NCI-H774 (cell line): ENCODE measurements at regions not wholly inside any gene's neighbourhood (a gene's known extent, or its start where the extent isn't known, plus 50 kb on each side); places are given as distances from the start of the nearest gene placed in this dataset.

Experiments
- DNase-seq: peaks from one replicate; lab custom pipeline; 2025; lab: John Stamatoyannopoulos, UW

DNA sequence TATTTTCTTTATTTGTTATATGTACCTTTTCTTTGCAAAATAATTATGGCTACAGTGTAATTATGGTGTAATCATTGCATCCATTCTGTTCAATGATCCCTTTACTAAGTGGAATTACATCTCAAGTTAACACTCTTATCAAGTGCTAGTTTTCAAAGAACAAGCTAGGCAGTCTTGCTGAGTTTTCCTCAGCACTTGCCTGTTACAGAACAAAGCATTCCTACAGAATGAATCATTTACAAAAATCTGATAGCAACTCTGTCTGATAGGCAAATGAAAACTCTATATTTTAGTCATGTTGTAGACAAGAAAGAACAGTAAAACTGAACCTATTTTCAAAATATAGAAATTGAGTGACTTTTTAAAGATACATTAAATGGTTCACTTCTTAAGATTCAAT lies 109.8 kb upstream of the POU3F2 start:
- DNase-seq: no peak

DNA sequence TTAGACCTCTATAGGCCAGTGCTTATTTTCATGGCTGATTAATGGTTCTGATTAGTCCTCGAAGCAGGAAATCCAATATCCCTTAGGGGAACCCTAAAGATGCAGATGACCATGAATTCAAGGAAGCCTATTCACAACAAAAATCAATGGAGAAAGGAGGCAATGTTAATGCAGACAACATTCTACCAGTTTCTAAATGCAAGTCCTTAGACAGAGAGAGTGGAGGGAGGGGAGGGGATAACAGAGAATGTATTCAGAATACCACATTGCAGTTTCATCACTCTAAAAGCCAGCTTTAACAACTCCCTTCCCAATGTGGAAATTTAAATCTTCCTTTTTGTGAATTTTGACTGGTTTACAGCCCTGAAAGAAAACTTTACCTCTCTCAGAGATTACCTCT lies 87.1 kb upstream of the POU3F2 start:
- DNase-seq: no peak

DNA sequence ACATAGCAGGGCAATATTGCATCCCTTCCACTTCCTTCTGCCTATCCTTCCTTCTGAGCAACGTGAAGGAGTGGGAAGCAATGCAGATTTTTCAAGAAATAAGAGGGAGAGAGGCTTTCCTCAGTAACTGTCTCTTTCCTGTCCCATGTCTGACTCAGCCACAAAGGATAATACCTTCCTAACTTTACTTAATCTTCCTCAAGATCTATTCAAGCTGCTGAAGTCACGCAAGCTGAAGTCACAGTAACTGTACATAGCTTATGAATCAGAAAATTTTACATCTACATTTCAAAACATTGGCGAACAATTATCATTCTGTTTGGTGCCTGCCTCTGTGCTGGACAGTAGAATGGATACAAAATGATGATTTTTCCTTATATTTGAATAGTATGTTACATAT lies 86.4 kb upstream of the POU3F2 start:
- DNase-seq: no peak

DNA sequence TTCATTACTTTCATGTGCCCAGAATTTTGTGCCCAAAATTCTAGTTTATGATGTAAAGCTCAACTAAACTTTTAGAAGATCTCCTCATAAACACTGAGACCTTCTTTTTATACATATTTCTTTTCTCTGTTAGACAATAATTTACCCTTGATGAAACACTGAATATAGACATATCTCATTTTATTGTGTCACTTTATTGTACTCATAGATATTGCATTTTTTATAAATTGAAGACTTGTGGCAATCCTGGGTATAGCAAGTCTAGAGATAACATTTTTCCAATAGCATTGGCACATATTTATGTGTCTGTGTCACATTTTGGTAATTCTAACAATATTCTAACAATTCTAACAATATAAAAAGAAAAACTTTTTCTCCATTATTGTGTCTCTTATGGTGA lies 74.9 kb upstream of the POU3F2 start:
- DNase-seq: no peak

DNA sequence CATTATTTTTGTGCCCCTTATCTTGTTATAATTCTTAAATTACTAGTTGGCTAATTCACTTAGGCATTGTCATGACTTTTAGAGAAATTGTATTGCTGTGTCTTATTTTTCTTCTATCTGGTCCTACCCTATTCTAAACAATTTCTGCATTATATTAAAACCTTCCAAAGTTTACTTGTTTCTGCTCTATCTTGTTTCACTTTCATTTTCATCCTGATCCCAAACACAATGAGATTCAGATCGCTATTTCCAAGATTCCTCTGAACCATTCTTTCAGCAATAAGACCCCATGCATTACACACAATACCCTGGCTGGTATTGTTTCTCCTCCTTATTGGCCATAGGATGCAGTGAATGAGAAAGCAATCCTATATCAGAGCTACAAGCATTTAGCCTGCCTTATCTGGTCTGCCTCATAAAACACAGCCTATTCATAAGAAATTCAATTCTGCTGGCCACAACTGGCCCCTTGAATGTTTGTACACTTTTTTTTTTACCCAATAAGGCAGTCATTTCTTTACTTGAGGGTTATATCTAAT lies 69.9 kb upstream of the POU3F2 start:
- no peak for DNase-seq

- no peak for DNase-seq
Observed at GRCh38 chr6:98769546-98769945, 64.8 kb upstream of the POU3F2 start.

DNA sequence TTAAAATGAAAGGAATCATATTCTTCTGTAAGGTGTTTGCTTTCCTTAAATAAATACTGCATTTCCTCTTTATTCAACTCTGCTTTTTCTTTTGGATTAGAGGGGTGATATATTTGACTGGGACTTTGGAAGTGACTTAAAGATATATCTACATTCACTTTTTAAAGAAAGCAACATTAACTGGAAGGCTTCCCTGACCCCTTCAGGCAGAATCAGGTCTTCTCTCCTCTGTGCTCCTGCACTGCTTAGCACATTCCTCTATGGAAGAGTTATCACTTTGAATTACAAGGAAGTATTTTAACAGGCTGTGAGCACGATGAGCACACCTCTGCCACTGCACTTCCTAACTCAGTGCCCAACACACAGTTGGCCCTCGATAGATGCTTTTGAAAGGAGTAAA lies 59.2 kb upstream of the POU3F2 start:
- DNase-seq: no peak

GRCh38 chr6:98777762-98778161 lies 56.6 kb upstream of the POU3F2 start:
- no peak for DNase-seq

DNA sequence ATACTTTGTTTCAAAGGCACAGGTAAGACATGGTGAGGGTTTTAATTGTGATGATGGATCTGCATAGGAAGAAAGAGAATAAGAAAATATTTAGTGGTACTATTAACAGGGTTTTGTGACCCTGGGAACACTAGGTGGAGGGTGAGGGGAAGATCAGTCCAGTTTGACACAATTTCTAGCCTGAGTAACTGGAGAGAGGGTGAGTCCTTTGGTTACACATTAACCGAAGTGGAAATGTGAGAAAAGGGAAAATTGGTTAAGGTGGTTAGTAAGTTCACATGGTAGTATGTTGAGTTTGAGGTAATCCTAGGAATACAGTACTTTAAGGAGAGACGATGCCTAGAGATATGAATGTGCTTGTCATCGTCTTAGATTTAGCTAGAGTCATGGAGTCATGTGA lies 54.8 kb upstream of the POU3F2 start:
- no peak for DNase-seq

GRCh38 chr6:98782772-98783171 lies 51.6 kb upstream of the POU3F2 start:
- no peak for DNase-seq

DNA sequence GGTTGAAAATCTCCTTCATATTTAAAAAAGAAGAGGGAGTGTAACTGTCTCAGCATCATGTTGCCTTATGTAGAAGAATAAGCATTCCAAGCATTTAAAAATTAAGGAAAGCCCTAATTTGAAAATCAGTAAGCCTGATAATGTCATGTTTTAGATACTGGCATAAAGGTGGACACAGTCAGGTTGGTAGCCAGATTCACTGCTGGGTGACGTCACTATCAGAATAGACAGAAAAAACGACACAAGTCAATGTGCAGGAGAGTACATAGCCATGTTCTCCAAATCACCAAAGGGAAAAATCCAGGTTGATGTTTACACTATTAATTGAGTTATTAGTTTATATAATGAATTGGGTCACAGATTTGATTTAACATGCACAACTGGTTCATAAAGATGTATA lies 50.8 kb upstream of the POU3F2 start:
- no peak for DNase-seq
